Type B pancreatic cell (in vitro differentiated cells): ENCODE measurements at regions not wholly inside any gene's neighbourhood (a gene's known extent, or its start where the extent isn't known, plus 50 kb on each side); places are given as distances from the start of the nearest gene placed in this dataset.
A peak's percentile ranks its signal among the peaks of the same experiment; 100 is the strongest.

Source experiments
- DNase-seq: peaks from one replicate; pipeline ENCODE4 v3.0.0; 2021; ENCODE audit warnings: mixed read lengths; ENCODE audit not compliant: unreplicated experiment; ENCODE audit errors: extremely low spot score
- H3K27ac Mint-ChIP-seq: 2 replicates; pipeline ENCODE4 v1.8.0; 2021; ENCODE audit warnings: mild to moderate bottlenecking, mixed read lengths
- H3K27me3 Mint-ChIP-seq: 2 replicates; pipeline ENCODE4 v1.8.0; 2021; ENCODE audit warnings: mixed read lengths
- H3K36me3 Mint-ChIP-seq: 2 replicates; pipeline ENCODE4 v1.8.0; 2021; ENCODE audit warnings: mixed read lengths
- H3K4me1 Mint-ChIP-seq: one replicate; pipeline ENCODE4 v1.8.0; 2021; ENCODE audit warnings: mixed read lengths; ENCODE audit not compliant: unreplicated experiment
- H3K4me3 Mint-ChIP-seq: 2 replicates; pipeline ENCODE4 v1.8.0; 2021; ENCODE audit warnings: mild to moderate bottlenecking, mixed read lengths
- H3K9me3 Mint-ChIP-seq: 2 replicates; pipeline ENCODE4 v1.8.0; 2021; ENCODE audit warnings: mixed read lengths
- TF ChIP-seq, protein P1 (sequence below): fragments of 200-600 bp; sonication (generic); conservative IDR thresholded peaks from 2 replicates; pipeline ENCODE4 v1.5.0; 2021; ENCODE audit warnings: antibody characterized with exemption, mild to moderate bottlenecking

DNA sequence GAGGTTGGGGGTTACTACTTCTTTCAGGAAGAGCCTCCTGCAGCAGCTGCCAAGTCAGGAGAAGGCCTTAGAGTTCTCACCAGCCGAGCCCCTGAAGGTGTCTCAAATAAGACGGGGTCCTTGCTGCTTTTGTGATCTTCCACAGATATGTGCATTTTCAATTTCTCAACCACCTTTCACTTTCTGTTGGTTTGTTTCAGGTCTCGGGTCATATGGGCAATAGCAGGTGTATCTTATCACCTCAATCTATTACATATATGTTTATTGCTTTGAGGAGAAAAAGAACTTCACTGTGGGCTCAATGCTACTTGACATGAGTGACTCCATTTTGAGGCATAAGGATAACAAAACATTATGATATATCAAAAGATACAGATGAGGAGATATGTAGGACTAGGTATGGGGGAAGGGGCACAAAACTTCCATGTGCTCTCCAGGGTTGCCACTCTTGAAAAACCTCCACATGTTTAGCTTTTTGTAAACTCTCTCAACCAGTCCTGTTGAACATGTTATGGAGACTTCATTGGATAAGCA lies 1171.4 kb upstream of the ADGRL2 start:
- Mint-ChIP-seq H3K4me1 (peaks cover 4% of the 10 kb centered on the region), H3K27me3 (no peaks in the 10 kb centered on the region), H3K36me3 (no peaks in the 10 kb centered on the region), H3K27ac (no peak overlapping the region), H3K9me3 (no peaks in the 10 kb centered on the region), H3K4me3 (no peak overlapping the region)
- no peak for DNase-seq
- TF ChIP-seq, protein P1, sequence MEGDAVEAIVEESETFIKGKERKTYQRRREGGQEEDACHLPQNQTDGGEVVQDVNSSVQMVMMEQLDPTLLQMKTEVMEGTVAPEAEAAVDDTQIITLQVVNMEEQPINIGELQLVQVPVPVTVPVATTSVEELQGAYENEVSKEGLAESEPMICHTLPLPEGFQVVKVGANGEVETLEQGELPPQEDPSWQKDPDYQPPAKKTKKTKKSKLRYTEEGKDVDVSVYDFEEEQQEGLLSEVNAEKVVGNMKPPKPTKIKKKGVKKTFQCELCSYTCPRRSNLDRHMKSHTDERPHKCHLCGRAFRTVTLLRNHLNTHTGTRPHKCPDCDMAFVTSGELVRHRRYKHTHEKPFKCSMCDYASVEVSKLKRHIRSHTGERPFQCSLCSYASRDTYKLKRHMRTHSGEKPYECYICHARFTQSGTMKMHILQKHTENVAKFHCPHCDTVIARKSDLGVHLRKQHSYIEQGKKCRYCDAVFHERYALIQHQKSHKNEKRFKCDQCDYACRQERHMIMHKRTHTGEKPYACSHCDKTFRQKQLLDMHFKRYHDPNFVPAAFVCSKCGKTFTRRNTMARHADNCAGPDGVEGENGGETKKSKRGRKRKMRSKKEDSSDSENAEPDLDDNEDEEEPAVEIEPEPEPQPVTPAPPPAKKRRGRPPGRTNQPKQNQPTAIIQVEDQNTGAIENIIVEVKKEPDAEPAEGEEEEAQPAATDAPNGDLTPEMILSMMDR: no peak

DNA sequence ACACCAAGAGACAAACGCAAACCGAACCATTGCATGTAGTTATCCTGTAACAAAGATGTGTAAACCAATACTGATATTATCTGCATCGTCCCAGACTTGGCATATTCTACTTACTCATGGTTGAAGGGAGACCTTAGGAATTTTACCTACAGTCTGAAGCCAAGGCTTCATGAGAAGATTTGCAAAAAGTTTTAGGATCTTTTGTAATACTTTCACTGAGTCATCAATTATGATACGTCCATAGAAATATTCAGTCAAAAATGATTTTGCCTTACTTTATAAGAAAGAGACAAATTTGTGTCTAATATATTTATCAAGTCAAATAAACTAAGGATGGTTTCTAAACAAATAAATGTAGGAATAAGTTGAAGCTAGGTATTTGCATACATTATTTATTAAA lies 1176.1 kb upstream of the ADGRL2 start:
- Mint-ChIP-seq H3K27me3 (no peaks in the 10 kb centered on the region), H3K4me1 (no peaks in the 10 kb centered on the region), H3K36me3 (no peaks in the 10 kb centered on the region), H3K4me3 (no peak overlapping the region), H3K27ac (no peak overlapping the region), H3K9me3 (peaks cover 7% of the 10 kb centered on the region)
- no peak for DNase-seq
- TF ChIP-seq, protein P1: no peak

DNA sequence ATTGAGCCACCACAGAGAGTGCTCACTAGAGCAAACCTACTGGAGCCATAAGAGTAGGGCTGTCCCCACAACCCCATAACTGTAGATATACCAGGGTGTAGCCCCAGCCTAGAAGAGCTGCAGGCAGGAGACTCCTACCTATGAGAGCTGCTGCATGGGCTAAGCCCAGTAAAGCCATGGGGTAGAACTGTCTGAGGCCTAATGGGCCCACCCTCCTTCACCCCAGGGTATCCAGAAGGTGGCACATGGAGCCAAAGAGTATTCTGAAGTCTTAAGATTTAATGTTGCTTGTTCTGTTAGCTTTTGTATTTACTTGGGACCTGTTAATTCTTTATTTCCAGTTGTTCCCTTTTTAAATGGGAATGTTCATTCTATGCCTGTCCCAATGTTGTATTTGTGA lies 1193.7 kb upstream of the ADGRL2 start:
- no peaks in the 10 kb centered on the region for H3K27me3 Mint-ChIP-seq
- TF ChIP-seq, protein P1: no peak
- no peak for DNase-seq
- no peaks in the 10 kb centered on the region for H3K4me1 Mint-ChIP-seq
- H3K4me3 Mint-ChIP-seq: no peak overlapping the region
- no peak overlapping the region for H3K27ac Mint-ChIP-seq
- H3K9me3 Mint-ChIP-seq: no peaks in the 10 kb centered on the region
- H3K36me3 Mint-ChIP-seq: no peaks in the 10 kb centered on the region

DNA sequence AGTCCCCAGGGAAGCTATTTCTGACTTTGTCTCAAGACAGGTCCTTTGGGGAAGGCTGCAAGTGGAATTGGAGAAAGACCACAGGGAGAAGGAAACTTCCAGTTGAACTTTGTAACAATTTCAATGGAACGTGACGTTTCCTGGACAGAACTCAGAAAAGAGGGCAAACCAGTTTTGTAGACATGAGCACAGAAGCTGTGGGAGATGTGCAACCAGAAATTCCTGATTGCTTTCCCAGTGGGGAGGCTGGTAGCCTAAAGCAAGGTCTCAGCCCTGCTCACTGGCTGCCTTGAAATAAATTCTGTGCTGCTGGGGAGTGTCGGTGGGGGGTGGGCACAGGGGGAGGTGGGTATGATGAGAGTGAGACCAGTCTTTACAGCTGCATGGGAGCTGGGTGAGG lies 1206.7 kb upstream of the ADGRL2 start:
- Mint-ChIP-seq H3K4me3 (peak overlapping the region; percentile 70), H3K27me3 (no peaks in the 10 kb centered on the region), H3K27ac (peak overlapping the region; percentile 89), H3K4me1 (no peaks in the 10 kb centered on the region), H3K9me3 (peaks cover 28% of the 10 kb centered on the region), H3K36me3 (peaks cover 15% of the 10 kb centered on the region)
- TF ChIP-seq, protein P1: no peak
- DNase-seq: no peak

DNA sequence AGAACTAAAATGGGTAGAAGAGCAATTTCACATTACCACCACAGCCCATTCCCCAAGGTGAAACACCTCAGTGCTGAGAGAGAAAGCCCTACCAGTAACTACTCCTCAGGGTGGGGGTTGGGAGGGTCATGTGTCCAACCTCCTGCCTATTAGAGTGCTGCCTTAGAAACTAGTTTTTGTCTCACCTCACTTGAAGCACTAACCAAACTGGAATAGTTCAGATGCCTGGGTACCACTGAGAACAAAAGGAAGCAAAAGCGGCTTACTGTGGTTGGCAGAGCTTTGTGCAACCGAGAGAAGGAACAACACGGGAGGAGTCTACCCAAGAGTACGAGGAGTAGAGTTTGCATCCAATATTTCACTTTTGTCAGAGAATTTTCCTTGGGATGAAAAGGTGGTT lies 1207.5 kb upstream of the ADGRL2 start:
- Mint-ChIP-seq H3K27ac (peak overlapping the region; percentile 89), H3K36me3 (peaks cover 15% of the 10 kb centered on the region), H3K4me3 (peak overlapping the region; percentile 44), H3K4me1 (no peaks in the 10 kb centered on the region), H3K27me3 (no peaks in the 10 kb centered on the region), H3K9me3 (peaks cover 28% of the 10 kb centered on the region)
- TF ChIP-seq, protein P1: no peak
- DNase-seq: no peak

DNA sequence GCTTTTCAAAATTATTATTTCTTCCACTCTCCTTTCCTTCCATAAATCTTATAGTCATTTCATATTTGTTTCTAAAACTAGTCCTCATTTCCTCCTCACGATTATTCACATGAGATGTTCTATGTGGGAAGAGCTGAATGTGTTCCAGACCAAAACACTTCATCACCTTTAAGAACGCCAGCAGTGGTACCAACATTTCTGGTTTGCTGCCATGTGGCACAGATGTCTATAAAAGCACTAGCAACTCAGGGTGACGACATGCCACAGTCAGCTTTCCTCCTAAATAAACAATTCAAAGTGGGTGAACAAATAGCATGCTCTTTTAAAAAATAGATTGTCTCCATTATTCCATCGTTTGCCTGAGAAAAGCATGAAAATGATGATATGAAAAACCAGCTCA lies 1217.8 kb upstream of the ADGRL2 start:
- no peaks in the 10 kb centered on the region for H3K4me1 Mint-ChIP-seq
- TF ChIP-seq, protein P1: no peak
- no peak overlapping the region for H3K4me3 Mint-ChIP-seq
- H3K36me3 Mint-ChIP-seq: no peaks in the 10 kb centered on the region
- peaks cover 14% of the 10 kb centered on the region for H3K9me3 Mint-ChIP-seq
- no peak overlapping the region for H3K27ac Mint-ChIP-seq
- H3K27me3 Mint-ChIP-seq: no peaks in the 10 kb centered on the region
- DNase-seq: no peak
